ENCODE measurements at regions not wholly inside any gene's neighbourhood (a gene's known extent, or its start where the extent isn't known, plus 50 kb on each side); places are given as distances from the start of the nearest gene placed in this dataset.
A peak's percentile ranks its signal among the peaks of the same experiment; 100 is the strongest.
"Not testable (repeated sequence)": the region's sequence is repeated elsewhere in the genome, so short reads cannot be mapped to it uniquely, and the experiment has no call there.

GRCh38 chr14:106474261-106475028, 948.1 kb downstream of the TMEM121 start:
- not testable (repeated sequence) for DNase-seq (ENCODE audit: low read depth, low spot score); H3K4me3 ChIP-seq (ENCODE audit: low read length)

GRCh38 chr14:106475214-106475613, 948.8 kb downstream of the TMEM121 start:
- DNase-seq (ENCODE audit: low read depth, low spot score); H3K4me3 ChIP-seq (ENCODE audit: low read length): not testable (repeated sequence)

GRCh38 chr14:106477600-106477999, 951.2 kb downstream of the TMEM121 start:
- DNase-seq (ENCODE audit: low read depth, low spot score); H3K4me3 ChIP-seq (ENCODE audit: low read length): not testable (repeated sequence)

GRCh38 chr14:106480287-106480686, 953.9 kb downstream of the TMEM121 start:
- not testable (repeated sequence) for DNase-seq (ENCODE audit: low read depth, low spot score); H3K4me3 ChIP-seq (ENCODE audit: low read length)

- H3K4me3 ChIP-seq (ENCODE audit: low read length); DNase-seq (ENCODE audit: low read depth, low spot score): not testable (repeated sequence)
These were observed 955.8 kb downstream of the TMEM121 start for GRCh38 chr14:106482213-106482612.

- H3K4me3 ChIP-seq (ENCODE audit: low read length) = no peak overlapping the region
- no peak for DNase-seq (ENCODE audit: low read depth, low spot score)
These were observed 961.2 kb downstream of the TMEM121 start for GRCh38 chr14:106487600-106487999.

- no peak overlapping the region for H3K4me3 ChIP-seq (ENCODE audit: low read length)
- no peak for DNase-seq (ENCODE audit: low read depth, low spot score)
These were observed 961.9 kb downstream of the TMEM121 start for GRCh38 chr14:106488291-106488690.

- DNase-seq (ENCODE audit: low read depth, low spot score) = no peak
- H3K4me3 ChIP-seq (ENCODE audit: low read length) = no peak overlapping the region
These were observed 962.9 kb downstream of the TMEM121 start for GRCh38 chr14:106489112-106489881.

GRCh38 chr14:106490442-106490841, 964.1 kb downstream of the TMEM121 start:
- no peak overlapping the region for H3K4me3 ChIP-seq (ENCODE audit: low read length)
- DNase-seq (ENCODE audit: low read depth, low spot score) = no peak

- no peak overlapping the region for H3K4me3 ChIP-seq (ENCODE audit: low read length)
- no peak for DNase-seq (ENCODE audit: low read depth, low spot score)
These were observed 965.5 kb downstream of the TMEM121 start for GRCh38 chr14:106491851-106492250.

- H3K4me3 ChIP-seq (ENCODE audit: low read length) = no peak overlapping the region
- no peak for DNase-seq (ENCODE audit: low read depth, low spot score)
These were observed 967.8 kb downstream of the TMEM121 start for GRCh38 chr14:106493962-106494823.

- H3K4me3 ChIP-seq (ENCODE audit: low read length) = no peak overlapping the region
- no peak for DNase-seq (ENCODE audit: low read depth, low spot score)
These were observed 974.2 kb downstream of the TMEM121 start for GRCh38 chr14:106500571-106500970.

- no peak for DNase-seq (ENCODE audit: low read depth, low spot score)
- no peak overlapping the region for H3K4me3 ChIP-seq (ENCODE audit: low read length)
These were observed 975.5 kb downstream of the TMEM121 start for GRCh38 chr14:106501898-106502297.

GRCh38 chr14:106505366-106505765, 979.0 kb downstream of the TMEM121 start:
- DNase-seq (ENCODE audit: low read depth, low spot score) = no peak
- H3K4me3 ChIP-seq (ENCODE audit: low read length) = no peak overlapping the region

GRCh38 chr14:106506881-106507305, 980.5 kb downstream of the TMEM121 start:
- peak overlapping the region; percentile 37 for H3K4me3 ChIP-seq (ENCODE audit: low read length)
- peak; percentile 84 for DNase-seq (ENCODE audit: low read depth, low spot score)

GRCh38 chr14:106507354-106507753, 981.0 kb downstream of the TMEM121 start:
- peak overlapping the region; percentile 37 for H3K4me3 ChIP-seq (ENCODE audit: low read length)
- DNase-seq (ENCODE audit: low read depth, low spot score) = no peak

GRCh38 chr14:106508216-106508615, 981.8 kb downstream of the TMEM121 start:
- peak; percentile 55 for DNase-seq (ENCODE audit: low read depth, low spot score)
- no peak overlapping the region for H3K4me3 ChIP-seq (ENCODE audit: low read length)

- no peak overlapping the region for H3K4me3 ChIP-seq (ENCODE audit: low read length)
- DNase-seq (ENCODE audit: low read depth, low spot score) = no peak
These were observed 982.8 kb downstream of the TMEM121 start for GRCh38 chr14:106509176-106509575.

GRCh38 chr14:106509807-106510206, 983.4 kb downstream of the TMEM121 start:
- H3K4me3 ChIP-seq (ENCODE audit: low read length) = no peak overlapping the region
- DNase-seq (ENCODE audit: low read depth, low spot score) = no peak

Data from Jurkat, Clone E6-1 (cell line).